ENCODE measurements at regions not wholly inside any gene's neighbourhood (a gene's known extent, or its start where the extent isn't known, plus 50 kb on each side); places are given as distances from the start of the nearest gene placed in this dataset.
"Not testable (repeated sequence)": the region's sequence is repeated elsewhere in the genome, so short reads cannot be mapped to it uniquely, and the experiment has no call there.

DNA sequence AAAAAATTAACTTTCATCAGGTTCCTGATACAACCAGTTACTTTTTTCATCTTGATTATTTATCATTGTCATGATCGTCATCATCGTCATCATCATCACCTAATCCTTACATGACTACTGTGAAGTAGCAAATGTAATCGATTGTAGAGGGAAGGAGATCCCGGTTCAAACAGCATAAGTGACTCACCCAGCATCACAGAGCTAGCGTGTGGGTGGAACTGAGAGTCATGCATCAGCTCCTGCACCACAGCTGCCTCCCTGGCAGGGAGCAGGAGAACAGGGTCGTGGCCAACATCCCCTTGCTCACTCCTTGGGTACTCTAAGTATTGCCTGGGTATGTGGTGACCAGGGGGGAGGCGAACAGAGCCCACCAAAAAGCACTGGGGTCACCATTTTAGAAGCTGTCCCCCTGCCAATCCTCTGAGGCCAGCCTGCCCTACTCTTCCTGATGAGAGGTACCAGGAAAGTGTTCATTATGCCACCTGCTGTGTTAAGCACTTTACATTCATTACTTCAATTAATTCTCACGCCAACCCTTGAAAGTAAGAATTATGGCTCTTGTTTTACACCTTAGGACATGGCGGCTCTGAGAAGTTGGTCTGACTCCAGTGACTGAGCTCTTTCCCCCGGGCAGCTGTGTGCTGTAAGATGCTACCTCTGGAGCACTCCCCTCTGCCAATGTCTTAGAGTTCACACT is 425.2 kb downstream of the CD83 start:
- DNase-seq (ENCODE audit: missing footprints) (no peak), ATAC-seq (no peak)
- intact Hi-C loops (cut with DNase I), result no loop called here

DNA sequence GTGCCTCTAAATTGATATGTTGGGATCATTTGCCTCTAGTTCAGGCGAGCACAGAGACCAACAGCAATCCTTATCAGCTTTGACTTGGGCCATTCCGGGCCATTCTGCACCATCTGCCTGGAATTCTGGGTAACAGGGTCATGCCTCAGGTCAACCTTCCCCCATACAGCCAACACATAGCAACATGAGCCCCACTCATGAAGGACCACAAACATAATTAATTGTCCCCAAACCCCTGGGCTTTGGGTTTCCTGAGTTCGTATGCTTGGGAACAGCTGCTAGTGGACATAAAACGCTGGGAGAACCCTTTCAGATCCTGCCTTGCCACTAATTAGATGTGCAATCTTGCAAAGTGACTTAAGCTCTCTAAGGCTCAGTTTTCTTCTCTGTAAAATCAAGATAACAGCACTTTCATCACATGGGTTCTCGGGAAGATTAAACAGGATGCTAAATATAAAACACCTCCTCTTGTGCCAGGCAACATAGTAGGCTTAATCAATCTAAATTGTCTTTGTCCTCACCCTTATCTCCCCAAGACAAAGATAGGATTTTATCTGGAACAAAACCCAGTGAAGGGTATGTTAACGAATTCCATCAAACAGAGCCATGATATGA is 426.5 kb downstream of the CD83 start:
- ATAC-seq (no peak), DNase-seq (ENCODE audit: missing footprints) (no peak)
- intact Hi-C loops (cut with DNase I), result no loop called here

DNA sequence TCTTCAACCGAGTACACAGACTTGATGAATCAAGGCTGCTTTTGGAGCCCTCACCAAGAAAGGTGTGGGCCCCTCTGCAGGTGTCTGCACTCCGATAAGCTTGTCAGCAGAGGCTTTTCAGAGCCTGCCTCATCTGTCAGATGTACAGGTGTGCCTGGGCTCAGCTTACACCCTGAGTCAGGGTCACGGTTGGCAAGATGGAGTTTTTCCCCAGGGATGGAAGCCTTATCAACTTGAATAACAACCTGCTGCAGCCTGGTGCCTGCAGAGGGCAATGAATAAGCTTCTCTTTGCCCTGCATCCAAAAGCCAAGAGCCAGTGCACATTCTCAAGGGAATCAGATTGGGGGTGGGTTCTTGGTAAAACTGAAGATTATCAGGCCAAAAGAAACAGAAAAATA is 427.1 kb downstream of the CD83 start:
- intact Hi-C loops (cut with DNase I), result no loop called here
- DNase-seq (ENCODE audit: missing footprints), result no peak
- ATAC-seq, result no peak

DNA sequence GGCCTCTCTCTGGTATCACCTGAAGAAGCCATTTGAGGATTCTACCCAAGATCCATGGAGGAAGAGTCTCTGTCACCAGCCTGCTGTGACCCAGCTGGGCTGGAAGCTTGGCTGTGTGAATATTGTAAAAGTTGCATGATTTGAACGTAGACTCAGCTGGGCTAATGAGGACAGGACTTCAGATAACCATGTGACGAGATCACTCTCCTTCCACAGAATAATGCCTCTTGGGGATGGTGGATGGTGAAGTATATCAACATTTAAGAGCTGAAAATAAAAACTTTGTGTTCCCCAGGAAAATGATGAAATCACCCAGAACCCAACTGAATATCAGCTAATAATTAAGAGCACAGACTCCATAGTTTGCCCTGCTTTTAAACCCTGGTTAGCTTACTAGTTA is 427.9 kb downstream of the CD83 start:
- DNase-seq (ENCODE audit: missing footprints), result no peak
- intact Hi-C loops (cut with DNase I), result no loop called here
- peak; percentile 79 for ATAC-seq

DNA sequence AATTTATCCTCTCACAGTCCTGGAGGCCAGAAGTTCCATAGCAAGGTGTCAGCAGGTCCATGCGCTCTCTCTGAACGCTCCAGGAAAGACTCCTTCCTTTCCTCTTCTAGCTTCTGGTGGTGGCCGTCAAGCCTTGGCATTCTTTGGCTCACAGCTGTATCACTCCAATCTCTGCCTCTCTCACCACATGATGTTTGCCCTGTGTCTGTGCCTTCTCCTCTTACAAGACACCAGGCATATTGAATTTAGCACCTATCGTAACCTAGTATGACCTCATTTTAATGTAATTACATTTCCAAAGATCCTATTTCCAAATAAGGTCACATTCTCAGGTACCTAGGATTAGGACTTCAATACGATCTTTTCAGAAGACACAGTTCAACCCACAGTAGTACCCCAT is 428.5 kb downstream of the CD83 start:
- ATAC-seq, result no peak
- intact Hi-C loops (cut with DNase I), result no loop called here
- no peak for DNase-seq (ENCODE audit: missing footprints)

DNA sequence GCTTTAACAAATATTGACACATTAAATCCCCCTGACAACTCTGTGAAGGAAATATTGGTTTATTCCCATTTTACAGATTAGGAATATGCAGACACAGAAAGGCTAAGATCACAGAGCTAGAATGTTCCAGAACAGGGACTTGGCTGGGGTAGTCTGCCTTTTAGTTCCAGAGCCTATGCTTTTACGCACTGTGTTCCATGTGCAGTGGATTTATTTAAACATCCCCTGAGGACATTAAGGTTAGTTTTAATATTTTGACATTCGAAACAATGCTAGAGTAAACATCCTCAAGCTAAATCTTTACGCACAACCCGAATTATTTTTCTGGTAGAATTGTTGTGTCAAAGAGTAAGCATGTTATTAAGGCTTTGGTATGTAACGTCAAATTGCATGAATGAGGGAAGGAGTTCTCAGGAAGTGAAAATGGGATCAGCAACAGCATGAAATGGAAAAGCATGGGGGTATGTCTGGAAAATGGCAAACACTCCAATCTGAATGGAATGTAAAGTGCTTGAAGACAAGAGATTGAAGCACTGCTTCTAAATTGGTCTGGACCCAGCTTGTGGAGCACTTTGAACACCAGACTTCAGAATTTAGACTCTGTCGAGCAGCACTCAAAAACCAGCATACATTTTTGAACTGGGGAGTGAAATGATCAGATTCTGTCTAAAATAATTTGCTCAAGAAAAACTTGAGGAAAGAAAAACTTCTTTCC is 429.9 kb downstream of the CD83 start:
- DNase-seq (ENCODE audit: missing footprints) (no peak), ATAC-seq (no peak)
- intact Hi-C loops (cut with DNase I), result no loop called here

DNA sequence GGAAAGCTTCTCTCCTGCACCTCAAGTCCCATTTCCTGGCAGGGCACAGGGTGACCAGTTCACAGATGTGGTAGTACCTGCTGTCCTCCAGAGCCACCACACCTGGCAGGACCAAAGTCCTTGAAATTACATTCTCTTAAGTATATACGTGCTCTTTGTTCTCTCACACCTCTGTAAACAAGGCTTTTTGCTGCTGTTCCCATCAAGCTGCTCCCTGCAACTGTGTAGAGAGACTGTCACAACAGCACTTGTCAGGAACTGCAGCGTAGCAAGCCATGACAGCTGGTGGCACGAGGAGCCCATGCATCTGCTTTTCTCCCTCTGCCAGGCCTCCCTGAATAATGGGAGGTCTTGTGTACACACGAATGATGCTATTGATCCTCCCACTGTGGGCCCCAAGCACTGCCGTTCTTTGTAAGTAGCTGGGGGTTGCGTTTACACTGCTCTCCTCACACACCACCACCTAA is 431.8 kb downstream of the CD83 start:
- ATAC-seq, result no peak

DNA sequence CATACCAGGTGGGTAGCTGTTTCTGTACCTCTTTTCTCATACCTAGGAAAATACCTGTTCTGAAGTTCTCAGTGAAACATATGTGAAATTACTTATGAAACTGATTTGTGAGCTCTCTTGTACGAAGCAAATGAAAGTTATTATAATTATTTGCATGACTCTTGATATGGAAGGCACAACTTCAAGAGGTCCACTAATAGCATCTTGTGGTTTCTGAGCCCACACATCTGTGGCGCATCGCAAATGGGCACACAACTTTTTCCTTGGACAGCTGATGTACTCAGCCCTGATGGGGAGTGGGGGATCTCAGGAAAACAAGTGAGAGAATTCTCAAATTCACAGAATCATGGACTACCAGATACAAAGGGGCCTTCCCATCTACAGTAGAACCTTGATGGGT is 432.3 kb downstream of the CD83 start:
- intact Hi-C loops (cut with DNase I), result no loop called here
- no peak for ATAC-seq

More for the DNA sequence above, 431.8 kb downstream of the CD83 start:
- no peak for DNase-seq (ENCODE audit: missing footprints)
- intact Hi-C loops (cut with DNase I), result no loop called here

DNA sequence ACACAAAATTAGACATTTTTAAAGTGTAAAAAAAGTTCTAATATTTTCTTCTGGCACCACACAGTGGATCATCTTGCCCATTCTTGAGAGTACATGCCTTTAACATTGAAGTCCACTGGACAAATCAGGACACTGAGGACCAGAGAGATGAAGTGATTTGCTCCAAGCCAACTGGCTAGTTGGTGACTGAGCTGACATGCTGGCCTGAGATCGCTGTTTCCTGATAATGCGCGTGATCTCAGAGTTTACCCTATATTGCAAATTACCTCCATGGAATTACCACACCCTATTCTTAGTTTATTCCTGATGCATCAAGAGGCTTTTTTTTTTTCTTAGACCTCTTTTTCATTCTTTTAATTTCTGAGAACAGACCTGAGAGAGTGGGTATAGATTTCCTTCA is 432.8 kb downstream of the CD83 start:
- DNase-seq (ENCODE audit: missing footprints), result no peak
- intact Hi-C loops (cut with DNase I), result no loop called here
- ATAC-seq, result no peak

More for the DNA sequence above, 432.3 kb downstream of the CD83 start:
- DNase-seq (ENCODE audit: missing footprints), result no peak

DNA sequence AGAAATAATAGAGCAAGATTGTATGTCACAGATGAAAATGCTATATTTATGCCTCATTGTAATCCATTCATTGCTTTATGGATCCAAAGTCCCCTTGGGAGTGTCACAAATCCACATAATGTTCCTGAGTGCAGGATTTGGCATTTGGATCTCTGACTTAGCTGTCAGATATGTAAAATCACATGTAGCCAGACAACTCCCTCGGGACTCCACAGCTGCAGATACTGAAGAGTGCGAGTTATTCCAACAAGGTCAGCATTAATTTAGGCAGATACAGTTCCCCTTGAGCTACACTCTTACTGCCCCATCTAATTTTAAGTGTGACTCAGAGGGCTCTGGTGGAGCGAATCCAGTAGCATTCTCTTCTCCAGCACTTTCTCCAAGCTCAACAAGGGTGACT is 433.2 kb downstream of the CD83 start:
- ATAC-seq (peak; percentile 92), DNase-seq (ENCODE audit: missing footprints) (no peak)
- intact Hi-C loops (cut with DNase I), result no loop called here

DNA sequence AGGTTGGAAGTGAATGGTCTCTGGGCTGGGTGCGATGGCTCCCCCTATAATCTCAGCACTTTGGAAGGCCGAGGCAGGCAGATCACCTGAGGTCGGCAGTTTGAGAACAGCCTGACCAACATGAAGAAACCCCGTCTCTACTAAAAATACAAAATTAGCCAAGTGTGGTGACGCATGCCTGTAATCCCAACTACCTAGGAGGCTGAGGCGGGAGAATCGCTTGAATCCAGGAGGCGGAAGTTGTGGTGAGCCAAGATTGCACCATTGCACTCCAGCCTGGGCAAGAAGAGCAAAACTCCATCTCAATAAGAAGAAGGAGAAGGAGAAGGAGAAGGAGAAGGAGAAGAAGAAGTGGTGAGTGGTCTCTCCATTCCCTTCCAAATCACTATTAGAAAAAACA is 434.0 kb downstream of the CD83 start:
- intact Hi-C loops (cut with DNase I); DNase-seq (ENCODE audit: missing footprints); ATAC-seq: not testable (repeated sequence)

DNA sequence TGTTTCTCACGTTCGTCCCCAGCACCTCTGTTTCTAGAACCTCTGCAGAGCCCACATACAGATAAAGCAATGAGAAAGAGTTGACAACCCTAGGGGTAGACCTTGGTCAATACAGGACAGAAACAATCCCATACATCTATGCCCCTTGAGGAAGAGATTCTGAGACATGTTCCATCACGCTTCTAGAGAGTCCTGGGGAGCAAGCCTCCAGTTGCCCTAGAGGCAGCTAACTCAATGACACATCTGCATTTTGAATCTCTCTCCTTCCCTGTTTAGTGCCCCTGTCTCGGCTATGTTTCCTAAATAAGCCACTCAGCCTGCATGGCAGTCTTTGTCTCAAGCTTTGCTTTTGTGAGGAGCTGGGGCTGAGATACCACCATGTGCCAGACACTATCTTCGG is 435.3 kb downstream of the CD83 start:
- ATAC-seq (no peak), DNase-seq (ENCODE audit: missing footprints) (no peak)
- intact Hi-C loops (cut with DNase I), result no loop called here

DNA sequence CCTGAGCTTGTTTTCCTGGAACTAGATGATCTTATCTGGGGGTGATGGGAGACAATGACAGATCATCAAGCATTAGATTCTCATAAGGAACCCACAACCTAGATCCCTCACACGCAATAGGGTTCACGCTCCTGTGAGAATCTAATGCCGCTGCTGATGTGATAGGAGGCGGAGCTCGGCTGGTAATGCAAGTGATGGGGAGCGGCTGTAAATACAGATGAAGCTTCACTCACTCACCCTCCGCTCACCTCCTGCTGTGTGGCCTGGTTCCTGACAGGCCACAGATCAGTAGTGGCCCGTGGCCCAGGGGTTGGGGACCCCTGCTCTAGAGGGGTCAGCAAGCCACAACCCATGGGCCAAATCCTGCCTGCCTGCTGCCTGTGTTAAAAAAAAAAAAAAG is 435.9 kb downstream of the CD83 start:
- intact Hi-C loops (cut with DNase I), result no loop called here
- no peak for DNase-seq (ENCODE audit: missing footprints)
- no peak for ATAC-seq

DNA sequence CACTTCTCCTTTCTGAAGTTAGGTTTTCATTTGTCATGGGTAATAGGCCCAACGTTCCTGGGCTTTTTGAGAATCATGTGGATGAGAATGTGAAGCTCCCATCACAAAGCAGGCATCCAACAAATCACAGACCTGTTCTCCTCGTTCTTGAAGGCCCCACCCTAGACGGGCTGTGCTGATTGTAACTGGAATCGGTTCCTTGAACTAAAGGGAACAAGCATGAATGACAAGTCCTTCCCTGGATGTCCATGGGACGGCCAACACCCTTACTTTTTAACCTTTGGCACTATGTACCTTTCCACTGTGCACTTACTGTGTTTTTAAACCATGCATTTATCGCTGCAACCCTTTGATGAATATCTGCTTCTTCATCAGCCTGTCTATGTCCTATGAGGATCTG is 438.2 kb downstream of the CD83 start:
- intact Hi-C loops (cut with DNase I), result no loop called here
- DNase-seq (ENCODE audit: missing footprints) (no peak), ATAC-seq (no peak)

DNA sequence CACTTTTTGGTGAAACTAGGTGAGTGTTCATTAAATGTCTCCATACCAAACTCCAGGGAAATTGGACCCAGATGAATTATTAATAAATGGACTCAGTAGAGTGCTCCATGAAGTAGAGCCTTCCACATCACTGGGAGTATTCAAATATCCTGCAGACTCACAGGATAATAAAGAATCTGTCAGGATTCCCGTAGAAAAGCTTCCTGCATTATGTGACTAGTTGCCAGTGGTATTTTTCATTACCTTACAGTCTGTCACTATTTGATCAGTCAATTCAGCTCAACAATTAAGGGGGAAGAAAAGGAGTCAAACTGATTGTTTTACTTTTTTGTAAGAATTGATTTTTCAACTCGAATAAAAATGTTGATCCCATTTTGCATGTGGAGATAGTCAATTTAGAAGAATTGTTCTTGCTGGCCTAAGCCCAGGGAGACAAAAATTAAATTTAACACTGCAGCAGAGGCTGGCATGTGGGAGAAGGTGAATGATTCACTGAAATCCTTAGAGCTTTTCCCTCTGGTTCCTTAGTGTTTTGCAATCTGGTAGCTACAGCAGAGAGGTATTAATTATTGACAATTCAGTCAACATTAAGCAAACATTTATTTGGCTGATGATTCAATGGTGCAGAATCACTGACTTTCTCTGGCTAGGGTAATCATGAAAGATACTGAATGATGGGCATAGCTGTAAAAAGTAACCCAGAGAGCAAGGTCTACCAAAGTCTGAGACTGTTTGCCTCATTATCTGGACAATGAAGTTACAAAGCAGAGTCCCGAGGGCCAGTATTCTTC is 442.4 kb downstream of the CD83 start:
- intact Hi-C loops (cut with DNase I), result no loop called here
- ATAC-seq (no peak), DNase-seq (ENCODE audit: missing footprints) (no peak)

DNA sequence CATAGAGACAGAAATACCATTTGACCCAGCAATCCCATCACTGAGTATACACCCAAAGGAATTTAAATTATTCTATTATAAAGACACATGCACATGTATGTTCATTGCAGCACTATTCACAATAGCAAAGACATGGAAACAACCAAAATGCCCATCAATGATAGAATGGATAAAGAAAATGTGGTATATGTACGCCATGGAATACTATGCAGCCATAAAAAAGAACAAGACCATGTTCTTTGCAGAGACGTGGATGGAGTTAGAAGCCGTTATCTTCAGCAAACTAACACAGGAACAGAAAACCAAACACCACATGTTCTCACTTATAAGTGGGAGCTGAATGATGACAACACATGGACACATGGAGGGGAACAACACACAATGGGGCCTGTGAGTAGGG is 444.0 kb downstream of the CD83 start:
- DNase-seq (ENCODE audit: missing footprints); ATAC-seq; intact Hi-C loops (cut with DNase I): not testable (repeated sequence)

DNA sequence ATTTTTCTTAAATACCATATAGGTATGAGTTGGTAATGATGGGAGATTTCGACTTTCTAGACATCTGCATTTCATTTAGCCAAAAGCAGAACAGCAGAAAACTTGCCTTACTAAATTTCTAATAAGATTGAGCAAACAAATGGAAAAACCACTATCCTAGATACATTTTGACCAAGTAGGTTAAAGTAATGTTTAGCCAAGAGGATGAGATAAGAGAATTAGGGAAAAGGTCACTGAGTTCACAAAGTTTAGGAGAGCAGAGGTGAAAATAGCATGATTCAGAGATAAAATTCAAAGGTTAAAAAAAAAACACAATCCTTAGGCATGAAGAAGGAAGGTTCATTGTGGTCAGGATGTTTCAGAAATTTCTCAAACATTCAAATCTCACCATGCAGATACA is 450.3 kb downstream of the CD83 start:
- ATAC-seq (no peak), DNase-seq (ENCODE audit: missing footprints) (no peak)
- intact Hi-C loops (cut with DNase I), result no loop called here

DNA sequence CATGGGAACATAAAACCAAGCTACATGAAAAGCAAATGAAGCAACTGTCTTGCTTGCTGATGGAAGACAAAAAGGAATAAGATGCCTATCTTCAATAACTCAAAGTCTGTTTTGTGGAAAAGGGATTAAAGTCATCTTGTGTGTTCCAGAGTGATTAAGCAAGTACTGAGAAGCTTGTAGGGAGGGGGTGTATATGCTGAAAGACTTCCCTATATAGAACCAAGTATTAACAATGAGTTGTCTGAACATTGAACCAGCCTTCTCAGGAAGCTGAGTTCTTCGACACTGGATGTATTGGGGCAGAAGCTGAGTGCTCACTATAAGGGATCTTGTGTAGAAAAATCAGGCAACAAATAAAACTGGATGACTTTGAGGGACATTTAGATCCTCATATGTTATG is 451.8 kb downstream of the CD83 start:
- DNase-seq (ENCODE audit: missing footprints) (no peak), ATAC-seq (no peak)
- intact Hi-C loops (cut with DNase I), result no loop called here

DNA sequence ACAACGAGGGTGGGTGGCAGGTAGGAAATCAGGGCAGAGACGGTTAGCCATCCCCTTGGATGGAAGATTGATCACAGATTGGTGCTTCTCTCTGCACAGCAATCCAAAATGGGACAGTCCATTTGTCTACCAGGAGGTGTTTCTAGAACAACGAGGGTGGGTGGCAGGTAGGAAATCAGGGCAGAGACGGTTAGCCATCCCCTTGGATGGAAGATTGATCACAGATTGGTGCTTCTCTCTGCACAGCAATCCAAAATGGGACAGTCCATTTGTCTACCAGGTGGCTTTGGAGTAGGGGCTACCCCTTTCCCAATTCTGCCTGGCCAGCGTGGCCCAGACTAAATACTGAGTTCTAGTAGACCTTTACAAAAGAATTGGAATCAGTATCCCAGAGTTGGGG is 452.3 kb downstream of the CD83 start:
- not testable (repeated sequence) for ATAC-seq; DNase-seq (ENCODE audit: missing footprints)

More for the DNA sequence above, 452.3 kb downstream of the CD83 start:
- intact Hi-C loops (cut with DNase I), result loop anchor here (10.0 kb wide), 1 partner anchor 135 kb away; no protein-coding TSS in a partner anchor
